Left lung (tissue), 4 donors: ENCODE measurements at regions not wholly inside any gene's neighbourhood (a gene's known extent, or its start where the extent isn't known, plus 50 kb on each side); places are given as distances from the start of the nearest gene placed in this dataset.
A peak's percentile ranks its signal among the peaks of the same experiment; 100 is the strongest.

Source experiments
- ATAC-seq: fragments of 200-7000 bp; cut with Tn5 transposase; one replicate; pipeline ENCODE4 v1.9.1; 2020; ENCODE audit warnings: moderate library complexity
- DNase-seq, 4 donors: peaks; one replicate each; pipeline ENCODE4 v3.0.0-alpha.2; 2013 to 2020
- H3K27ac ChIP-seq, 2 donors: fragments of 200-600 bp; sonication (generic) in 1 of 2; one replicate each; pipeline versions ENCODE4 v1.5.0 to v1.8.0; 2020 to 2021
- H3K27me3 ChIP-seq, 2 donors: fragments of 200-600 bp; sonication (generic) in 1 of 2; one replicate each; pipeline versions ENCODE4 v1.5.0 to v1.8.0; 2020 to 2021
- H3K36me3 ChIP-seq, 2 donors: fragments of 200-600 bp; sonication (generic) in 1 of 2; one replicate each; pipeline versions ENCODE4 v1.5.0 to v1.8.0; 2020 to 2021
- H3K4me1 ChIP-seq, 2 donors: fragments of 200-600 bp; one replicate each; pipeline ENCODE4 v1.8.0; 2021
- H3K4me3 ChIP-seq, 2 donors: fragments of 200-600 bp; sonication (generic) in 1 of 2; one replicate each; pipeline versions ENCODE4 v1.5.0 to v1.8.0; 2020 to 2021; ENCODE audit warnings: mild to moderate bottlenecking in 1 of 2
- H3K9me3 ChIP-seq, 2 donors: fragments of 200-600 bp; sonication (generic) in 1 of 2; one replicate each; pipeline versions ENCODE4 v1.5.0 to v1.8.0; 2020 to 2021
- CTCF ChIP-seq, 2 donors: fragments of 200-600 bp; sonication (generic) in 1 of 2; IDR thresholded peaks; one replicate each; pipeline versions ENCODE4 v1.5.0 to v1.8.0; 2021; ENCODE audit warnings: antibody characterized with exemption in 2 of 2
- intact Hi-C, 2 donors: fragments of 100-400 bp; cut with DNase I; formaldehyde crosslinking; loops; one replicate each; pipeline versions ENCODE4 v1.11.2 to v1.14.2; 2022
- donor health status: DM: no; HTN: yes; CAD: no.
- donor health status: DM: no; HTN: no; CAD: no.

- Histone ChIP-seq H3K27ac (no peak overlapping the region), H3K4me1 (no peaks in the 10 kb centered on the region), H3K36me3 (no peaks in the 10 kb centered on the region), H3K9me3 (peaks cover 0 to 3% of the 10 kb centered on the region in 2 donors), H3K4me3 (no peak overlapping the region), H3K27me3 (no peaks in the 10 kb centered on the region)
- DNase-seq (peak in 1 of 4 donors; percentile 22), ATAC-seq (peak; percentile 75)
- intact Hi-C loops, result no loop called here
- no peak for TF ChIP-seq CTCF (IDR thresholded peaks at IDR 0.05)
Observed at GRCh38 chr4:104896660-104897645, 249.7 kb upstream of the TET2 start.

GRCh38 chr4:104899863-104900262 lies 246.8 kb upstream of the TET2 start:
- H3K27ac ChIP-seq, result no peak overlapping the region
- no peak overlapping the region for H3K4me3 ChIP-seq
- ATAC-seq (no peak), DNase-seq (no peak)
- no peak for TF ChIP-seq CTCF (IDR thresholded peaks at IDR 0.05)
- intact Hi-C loops, result no loop called here
- no peaks in the 10 kb centered on the region for H3K27me3 ChIP-seq
- H3K4me1 ChIP-seq, result no peaks in the 10 kb centered on the region
- H3K36me3 ChIP-seq, result no peaks in the 10 kb centered on the region
- peaks cover 0 to 3% of the 10 kb centered on the region in 2 donors for H3K9me3 ChIP-seq

GRCh38 chr4:104901438-104901837 lies 245.2 kb upstream of the TET2 start:
- DNase-seq (peak in 1 of 4 donors; percentile 18), ATAC-seq (no peak)
- intact Hi-C loops, result no loop called here

GRCh38 chr4:104901961-104902605 lies 244.6 kb upstream of the TET2 start:
- DNase-seq, result no peak
- TF ChIP-seq CTCF (IDR thresholded peaks at IDR 0.05), result no peak
- Histone ChIP-seq H3K4me1 (no peaks in the 10 kb centered on the region), H3K9me3 (peaks cover 0 to 3% of the 10 kb centered on the region in 2 donors), H3K27ac (no peak overlapping the region), H3K36me3 (no peaks in the 10 kb centered on the region), H3K4me3 (no peak overlapping the region), H3K27me3 (no peaks in the 10 kb centered on the region)
- intact Hi-C loops, result no loop called here
- ATAC-seq, result no peak

More at GRCh38 chr4:104901438-104901837, 245.2 kb upstream of the TET2 start:
- Histone ChIP-seq H3K9me3 (peaks cover 0 to 3% of the 10 kb centered on the region in 2 donors), H3K4me1 (no peaks in the 10 kb centered on the region), H3K27me3 (no peaks in the 10 kb centered on the region), H3K36me3 (no peaks in the 10 kb centered on the region), H3K27ac (no peak overlapping the region), H3K4me3 (no peak overlapping the region)
- TF ChIP-seq CTCF (IDR thresholded peaks at IDR 0.05), result no peak

GRCh38 chr4:104905065-104905464 lies 241.6 kb upstream of the TET2 start:
- no peaks in the 10 kb centered on the region for H3K36me3 ChIP-seq

More at GRCh38 chr4:104905065-104905464, 241.6 kb upstream of the TET2 start:
- Histone ChIP-seq H3K9me3 (no peaks in the 10 kb centered on the region), H3K4me1 (no peaks in the 10 kb centered on the region), H3K27me3 (no peaks in the 10 kb centered on the region), H3K27ac (no peak overlapping the region), H3K4me3 (no peak overlapping the region)
- ATAC-seq, result no peak
- no peak for DNase-seq
- TF ChIP-seq CTCF (IDR thresholded peaks at IDR 0.05), result no peak
- intact Hi-C loops, result no loop called here
